Activated CD8-positive, alpha-beta T cell treated with anti-CD3 and anti-CD28 coated beads, Interleukin-2, amount 10 ng/mL, durations not matched to agents 7 days and 5 days (primary cell): ENCODE measurements at regions not wholly inside any gene's neighbourhood (a gene's known extent, or its start where the extent isn't known, plus 50 kb on each side); places are given as distances from the start of the nearest gene placed in this dataset.
"Not testable (repeated sequence)": the region's sequence is repeated elsewhere in the genome, so short reads cannot be mapped to it uniquely, and the experiment has no call there.

ENCODE experiments used
- ATAC-seq: fragments of 150-1000 bp; cut with Tn5 transposase; one replicate; pipeline ENCODE4 v1.10.0; 2021; ENCODE audit warnings: moderate library complexity
- CTCF ChIA-PET: fragments of 350-600 bp; sonication (Branson Sonifier 250); formaldehyde crosslinking; loops from one replicate; lab custom pipeline; 2021; ENCODE audit warnings: antibody characterized with exemption; lab: Charles Lee
- POLR2A ChIA-PET: fragments of 350-600 bp; sonication (Branson Sonifier 250); formaldehyde crosslinking; loops from one replicate; lab custom pipeline; 2021; ENCODE audit warnings: antibody characterized with exemption; lab: Charles Lee
- DNase-seq: peaks from one replicate; pipeline ENCODE4 v3.0.0-alpha.2; 2020
- H3K27ac Mint-ChIP-seq: one replicate; pipeline ENCODE4 v1.8.0; 2021; ENCODE audit warnings: mild to moderate bottlenecking, mixed read lengths
- H3K27me3 Mint-ChIP-seq: one replicate; pipeline ENCODE4 v1.8.0; 2021; ENCODE audit warnings: low read depth, mixed read lengths
- H3K36me3 Mint-ChIP-seq: one replicate; pipeline ENCODE4 v1.8.0; 2021; ENCODE audit warnings: low read depth, mixed read lengths
- H3K4me1 Mint-ChIP-seq: one replicate; pipeline ENCODE4 v1.8.0; 2021; ENCODE audit warnings: low read depth, mixed read lengths
- H3K4me3 Mint-ChIP-seq: one replicate; pipeline ENCODE4 v1.8.0; 2021; ENCODE audit warnings: mild to moderate bottlenecking, mixed read lengths
- H3K9me3 Mint-ChIP-seq: one replicate; pipeline ENCODE4 v1.8.0; 2022; ENCODE audit warnings: mixed read lengths; ENCODE audit not compliant: insufficient read depth

- Mint-ChIP-seq H3K9me3 (no peaks in the 10 kb centered on the region), H3K4me3 (no peak overlapping the region), H3K27me3 (peaks cover 4% of the 10 kb centered on the region), H3K27ac (no peak overlapping the region), H3K36me3 (no peaks in the 10 kb centered on the region), H3K4me1 (no peaks in the 10 kb centered on the region)
- DNase-seq (no peak), ATAC-seq (no peak)
- ChIA-PET CTCF (interaction anchor here (0.7 to 1.2 kb wide), 5 partner anchors 26 to 404 kb away, joined by 3 to 5 read pairs (median 3); no protein-coding TSS in a partner anchor), POLR2A (no interaction called here)
These were observed 113.5 kb upstream of the TMEM164 start for GRCh38 chrX:109889289-109890006.

GRCh38 chrX:109890300-109890699 is 112.6 kb upstream of the TMEM164 start:
- POLR2A ChIA-PET: no interaction called here
- H3K27ac Mint-ChIP-seq: no peak overlapping the region
- no peak for DNase-seq
- CTCF ChIA-PET: interaction anchor here (0.8 to 2.2 kb wide), 25 partner anchors 8 to 417 kb away, joined by 3 to 30 read pairs (median 5); partner anchors contain the start of gene ACSL4
- no peaks in the 10 kb centered on the region for H3K36me3 Mint-ChIP-seq
- H3K4me1 Mint-ChIP-seq: no peaks in the 10 kb centered on the region
- ATAC-seq: no peak
- no peaks in the 10 kb centered on the region for H3K9me3 Mint-ChIP-seq
- no peak overlapping the region for H3K4me3 Mint-ChIP-seq
- H3K27me3 Mint-ChIP-seq: peaks cover 4% of the 10 kb centered on the region

- H3K36me3 Mint-ChIP-seq: no peaks in the 10 kb centered on the region
- ATAC-seq (peak; percentile 74), DNase-seq (peak; percentile 53)
- CTCF ChIA-PET: interaction anchor here (0.6 to 2.2 kb wide), 34 partner anchors 8 to 418 kb away, joined by 3 to 30 read pairs (median 4); partner anchors contain the start of gene ACSL4
- peaks cover 4% of the 10 kb centered on the region for H3K27me3 Mint-ChIP-seq
- POLR2A ChIA-PET: no interaction called here
- H3K4me3 Mint-ChIP-seq: no peak overlapping the region
- H3K9me3 Mint-ChIP-seq: no peaks in the 10 kb centered on the region
- no peak overlapping the region for H3K27ac Mint-ChIP-seq
- no peaks in the 10 kb centered on the region for H3K4me1 Mint-ChIP-seq
These were observed 111.9 kb upstream of the TMEM164 start for GRCh38 chrX:109890910-109891502.

DNA sequence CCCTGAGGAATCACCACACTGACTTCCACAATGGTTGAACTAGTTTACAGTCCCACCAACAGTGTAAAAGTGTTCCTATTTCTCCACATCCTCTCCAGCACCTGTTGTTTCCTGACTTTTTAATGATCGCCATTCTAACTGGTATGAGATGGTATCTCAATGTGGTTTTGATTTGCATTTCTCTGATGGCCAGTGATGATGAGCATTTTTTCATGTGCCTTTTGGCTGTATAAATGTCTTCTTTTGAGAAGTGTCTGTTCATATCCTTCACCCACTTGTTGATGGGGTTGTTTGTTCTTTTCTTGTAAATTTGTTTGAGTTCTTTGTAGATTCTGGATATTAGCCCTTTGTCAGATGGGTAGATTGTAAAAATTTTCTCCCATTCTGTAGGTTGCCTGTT is 106.9 kb upstream of the TMEM164 start:
- H3K4me1 Mint-ChIP-seq, POLR2A ChIA-PET, H3K9me3 Mint-ChIP-seq, ATAC-seq, H3K27ac Mint-ChIP-seq, H3K4me3 Mint-ChIP-seq, H3K36me3 Mint-ChIP-seq, H3K27me3 Mint-ChIP-seq, CTCF ChIA-PET, DNase-seq: not testable (repeated sequence)

DNA sequence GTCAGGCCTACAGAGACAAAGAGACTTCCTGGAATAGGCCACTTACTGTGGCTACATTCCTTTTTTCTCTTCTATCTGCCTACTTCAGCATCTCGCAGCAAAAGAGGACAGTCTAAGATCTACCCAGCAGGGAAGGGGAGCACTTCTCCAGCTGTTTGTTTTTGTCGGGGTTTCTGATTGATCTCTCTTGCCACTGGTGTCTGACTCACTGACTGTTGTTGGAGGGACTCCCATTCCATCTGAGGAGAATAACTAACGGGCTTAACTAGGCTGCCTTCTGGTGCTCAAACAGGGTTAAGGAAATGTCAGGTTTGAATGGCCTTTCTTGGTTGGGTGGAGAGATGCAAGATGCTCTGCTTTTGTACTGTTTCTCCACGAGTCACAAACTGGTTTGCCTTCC is 100.2 kb upstream of the TMEM164 start:
- ATAC-seq (no peak), DNase-seq (no peak)
- ChIA-PET CTCF (no interaction called here), POLR2A (no interaction called here)
- peaks cover 9% of the 10 kb centered on the region for H3K27me3 Mint-ChIP-seq
- H3K36me3 Mint-ChIP-seq: no peaks in the 10 kb centered on the region
- H3K9me3 Mint-ChIP-seq: no peaks in the 10 kb centered on the region
- H3K4me1 Mint-ChIP-seq: peaks cover 6% of the 10 kb centered on the region
- H3K27ac Mint-ChIP-seq: no peak overlapping the region
- H3K4me3 Mint-ChIP-seq: no peak overlapping the region

DNA sequence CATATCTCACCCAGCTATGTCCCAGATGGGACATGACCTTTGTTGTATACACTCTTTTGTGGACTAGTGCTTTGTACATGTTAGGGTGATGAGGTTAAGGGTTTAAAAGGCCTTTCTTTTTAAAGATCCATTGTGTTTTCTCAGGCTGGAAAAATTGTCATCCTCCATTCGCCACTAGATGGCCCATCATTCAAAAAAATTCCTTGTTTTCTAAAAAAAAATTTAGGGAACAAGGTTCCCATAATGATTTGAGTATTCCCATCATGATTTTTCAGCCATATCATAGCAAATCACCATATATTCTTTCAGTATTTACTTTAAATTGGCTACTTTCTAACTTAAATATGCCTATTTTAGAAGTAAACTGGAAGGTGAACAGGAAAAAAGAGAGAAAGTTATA is 91.9 kb upstream of the TMEM164 start:
- no peaks in the 10 kb centered on the region for H3K9me3 Mint-ChIP-seq
- no peaks in the 10 kb centered on the region for H3K27me3 Mint-ChIP-seq
- H3K27ac Mint-ChIP-seq: no peak overlapping the region
- no peak for DNase-seq
- ATAC-seq: no peak
- POLR2A ChIA-PET: no interaction called here
- no peak overlapping the region for H3K4me3 Mint-ChIP-seq
- CTCF ChIA-PET: interaction anchor here (0.9 to 1.6 kb wide), 4 partner anchors 11 to 235 kb away, joined by 3 to 6 read pairs (median 4); no protein-coding TSS in a partner anchor
- no peaks in the 10 kb centered on the region for H3K4me1 Mint-ChIP-seq
- no peaks in the 10 kb centered on the region for H3K36me3 Mint-ChIP-seq

DNA sequence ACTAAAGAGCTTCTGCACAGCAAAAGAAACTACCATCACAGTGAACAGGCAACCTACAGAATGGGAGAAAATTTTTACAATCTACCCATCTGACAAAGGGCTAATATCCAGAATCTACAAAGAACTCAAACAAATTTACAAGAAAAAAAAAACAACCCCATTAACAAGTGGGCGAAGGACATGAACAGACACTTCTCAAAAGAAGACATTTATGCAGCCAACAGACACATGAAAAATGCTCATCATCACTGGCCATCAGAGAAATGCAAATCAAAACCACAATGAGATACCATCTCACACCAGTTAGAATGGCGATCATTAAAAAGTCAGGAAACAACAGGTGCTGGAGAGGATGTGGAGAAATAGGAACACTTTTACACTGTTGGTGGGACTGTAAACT is 89.9 kb upstream of the TMEM164 start:
- H3K27me3 Mint-ChIP-seq, DNase-seq, H3K4me1 Mint-ChIP-seq, POLR2A ChIA-PET, H3K27ac Mint-ChIP-seq, ATAC-seq, CTCF ChIA-PET, H3K4me3 Mint-ChIP-seq, H3K36me3 Mint-ChIP-seq, H3K9me3 Mint-ChIP-seq: not testable (repeated sequence)

DNA sequence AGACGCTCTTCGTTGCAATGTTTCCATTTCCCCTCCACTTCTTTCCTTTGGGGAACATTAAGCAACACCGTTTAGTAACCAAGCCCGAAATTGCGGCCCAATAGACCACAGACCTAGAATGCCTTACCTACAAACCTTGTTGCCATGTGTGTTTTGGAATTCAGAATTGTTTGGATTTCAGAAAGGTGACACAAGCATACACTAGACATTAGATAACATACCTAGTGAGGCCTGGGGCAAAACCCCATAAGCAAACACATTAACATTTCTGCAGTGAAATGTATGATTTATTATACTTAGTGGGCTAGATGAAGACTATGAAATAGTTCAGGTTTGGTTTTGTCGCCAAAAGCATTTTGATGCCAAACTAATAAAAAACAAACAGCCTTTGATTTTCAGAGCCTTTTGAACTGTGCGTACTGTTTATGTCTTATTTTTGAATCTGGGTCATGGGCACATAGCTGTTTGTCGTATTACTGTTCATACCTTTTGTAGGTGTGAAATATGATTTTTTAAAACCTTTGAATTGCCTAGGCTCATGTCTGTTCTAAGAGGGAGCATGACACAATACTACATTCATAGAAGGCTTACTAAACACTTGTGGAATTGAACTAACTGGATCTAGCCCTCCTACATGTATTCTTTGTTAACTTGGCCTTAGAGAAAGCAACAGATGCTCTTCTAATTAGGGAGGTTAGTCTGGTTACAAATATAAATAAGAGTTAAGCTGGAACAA is 88.6 kb upstream of the TMEM164 start:
- H3K4me1 Mint-ChIP-seq: no peaks in the 10 kb centered on the region
- H3K36me3 Mint-ChIP-seq: no peaks in the 10 kb centered on the region
- H3K27me3 Mint-ChIP-seq: no peaks in the 10 kb centered on the region
- no peak overlapping the region for H3K27ac Mint-ChIP-seq
- no peak for DNase-seq
- POLR2A ChIA-PET: no interaction called here
- ATAC-seq: no peak
- H3K9me3 Mint-ChIP-seq: no peaks in the 10 kb centered on the region
- H3K4me3 Mint-ChIP-seq: no peak overlapping the region
- CTCF ChIA-PET: interaction anchor here (0.8 kb wide), 1 partner anchor 25 kb away, joined by 3 read pairs; no protein-coding TSS in a partner anchor

GRCh38 chrX:109918753-109919152 is 84.2 kb upstream of the TMEM164 start:
- DNase-seq: no peak
- POLR2A ChIA-PET: no interaction called here
- CTCF ChIA-PET: no interaction called here
- Mint-ChIP-seq H3K4me1 (no peaks in the 10 kb centered on the region), H3K27ac (no peak overlapping the region), H3K4me3 (no peak overlapping the region), H3K9me3 (no peaks in the 10 kb centered on the region), H3K36me3 (no peaks in the 10 kb centered on the region), H3K27me3 (no peaks in the 10 kb centered on the region)
- no peak for ATAC-seq

- Mint-ChIP-seq H3K36me3 (no peaks in the 10 kb centered on the region), H3K4me3 (no peak overlapping the region), H3K9me3 (no peaks in the 10 kb centered on the region), H3K27ac (no peak overlapping the region), H3K27me3 (no peaks in the 10 kb centered on the region), H3K4me1 (peaks cover 4% of the 10 kb centered on the region)
- DNase-seq (no peak), ATAC-seq (no peak)
- ChIA-PET CTCF (interaction anchor here (1.2 to 1.4 kb wide), 2 partner anchors 10 to 29 kb away, joined by 3 to 6 read pairs; no protein-coding TSS in a partner anchor), POLR2A (no interaction called here)
These were observed 82.6 kb upstream of the TMEM164 start for GRCh38 chrX:109920325-109920724.

- Mint-ChIP-seq H3K27me3 (no peaks in the 10 kb centered on the region), H3K4me3 (no peak overlapping the region), H3K36me3 (no peaks in the 10 kb centered on the region), H3K9me3 (no peaks in the 10 kb centered on the region), H3K27ac (no peak overlapping the region), H3K4me1 (peaks cover 4% of the 10 kb centered on the region)
- ChIA-PET POLR2A (no interaction called here), CTCF (interaction anchor here (1.2 to 1.4 kb wide), 2 partner anchors 11 to 30 kb away, joined by 3 to 6 read pairs; no protein-coding TSS in a partner anchor)
- DNase-seq (no peak), ATAC-seq (no peak)
These were observed 82.0 kb upstream of the TMEM164 start for GRCh38 chrX:109920868-109921267.

DNA sequence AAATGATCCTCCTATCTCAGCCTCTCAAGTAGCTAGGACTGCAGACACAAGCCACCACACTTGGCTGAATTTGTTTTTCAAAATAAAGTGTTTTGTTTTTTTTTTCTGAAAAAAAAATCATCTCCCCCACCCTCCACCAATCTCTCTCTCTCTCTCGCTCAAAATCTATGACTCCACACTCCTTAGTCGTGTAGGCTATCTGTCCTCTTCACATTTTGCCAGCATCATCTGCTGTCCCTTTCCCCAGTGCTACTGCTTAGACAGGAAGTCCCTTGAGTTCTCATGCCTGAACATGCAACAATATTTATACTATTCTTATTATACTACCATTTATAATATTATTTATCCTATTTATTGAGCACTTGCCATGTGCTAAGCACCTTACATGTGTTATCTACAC is 80.7 kb upstream of the TMEM164 start:
- ATAC-seq (no peak), DNase-seq (no peak)
- ChIA-PET CTCF (no interaction called here), POLR2A (no interaction called here)
- Mint-ChIP-seq H3K4me1 (peaks cover 4% of the 10 kb centered on the region), H3K27me3 (no peaks in the 10 kb centered on the region), H3K36me3 (no peaks in the 10 kb centered on the region), H3K27ac (no peak overlapping the region), H3K9me3 (no peaks in the 10 kb centered on the region), H3K4me3 (no peak overlapping the region)
